ENCODE measurements at regions not wholly inside any gene's neighbourhood (a gene's known extent, or its start where the extent isn't known, plus 50 kb on each side); places are given as distances from the start of the nearest gene placed in this dataset.

GRCh38 chr22:48703265-48703941, 1124.3 kb downstream of the BRD1 start:
- FAIRE-seq = no peak

DNA sequence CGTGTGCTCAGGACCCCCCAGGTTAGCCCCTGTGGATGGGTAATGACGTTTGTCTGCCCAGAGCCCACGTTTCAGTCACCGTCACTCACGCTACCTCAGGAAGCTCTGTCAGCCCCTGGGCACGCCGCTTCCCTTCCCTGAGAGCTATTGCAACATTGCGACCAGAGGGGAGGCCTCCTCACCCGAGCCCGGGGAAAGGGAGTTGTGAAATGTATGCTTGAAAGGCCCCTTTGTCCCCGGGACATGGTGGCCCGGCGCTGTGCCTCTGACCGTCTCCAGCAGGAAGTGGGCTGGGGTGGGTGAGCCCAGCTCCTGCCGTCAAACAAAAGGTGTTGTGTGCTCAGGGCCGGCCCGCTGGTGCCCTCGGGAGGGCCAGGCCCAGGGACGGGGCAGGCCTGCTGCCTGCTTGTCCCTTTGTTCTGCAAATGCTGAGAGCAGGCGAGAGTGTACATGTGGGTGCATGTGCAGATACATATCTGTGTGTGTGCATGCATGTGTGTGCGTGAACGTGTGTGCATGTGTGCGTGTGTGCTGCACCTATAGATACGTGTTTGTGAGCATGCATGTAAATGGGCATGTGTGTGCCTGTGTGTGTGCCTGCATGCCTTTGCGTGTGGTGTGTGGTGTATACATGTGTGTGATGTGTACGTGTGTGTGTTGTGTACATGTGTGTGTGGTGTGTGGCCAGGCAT, 1125.0 kb downstream of the BRD1 start:
- no peak for FAIRE-seq

DNA sequence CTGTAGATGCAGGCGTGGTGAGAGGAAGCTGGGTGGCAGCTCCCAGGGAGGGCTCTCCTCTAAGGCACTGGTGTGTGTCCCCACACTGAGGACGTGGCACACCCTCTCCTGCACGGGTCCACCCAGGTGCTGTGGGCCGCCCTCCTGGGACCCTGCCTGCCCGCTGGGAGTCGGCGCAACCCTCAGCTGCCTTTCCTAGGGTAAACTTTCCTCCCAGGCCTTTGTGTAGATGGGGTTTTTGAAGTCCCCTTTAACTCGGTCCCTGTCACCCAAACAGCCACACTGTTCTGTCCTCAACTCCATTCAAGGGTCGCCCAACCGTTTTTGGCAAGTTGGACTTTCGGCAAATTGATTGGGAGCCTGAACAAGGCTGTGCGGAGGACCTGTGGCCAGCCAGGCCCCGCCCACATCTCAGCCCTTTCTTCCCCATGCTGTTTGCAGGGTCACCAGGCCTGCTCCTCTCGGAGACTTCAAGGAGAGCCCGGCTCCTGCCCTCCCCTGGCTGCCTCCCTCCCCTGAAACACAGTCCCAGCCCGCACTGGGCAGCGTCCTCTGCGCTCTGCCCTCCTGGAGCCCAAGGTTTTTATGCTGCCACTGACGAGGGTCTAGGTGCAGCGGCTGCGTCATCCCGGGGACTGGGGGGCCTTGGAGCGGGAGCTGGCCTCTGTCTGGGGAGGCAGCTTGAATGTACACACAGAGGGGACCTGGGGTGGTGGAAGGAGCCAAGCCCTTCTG, 1126.2 kb downstream of the BRD1 start:
- FAIRE-seq = no peak

- no peak for FAIRE-seq
Measured at GRCh38 chr22:48700566-48701295, 1126.9 kb downstream of the BRD1 start.

DNA sequence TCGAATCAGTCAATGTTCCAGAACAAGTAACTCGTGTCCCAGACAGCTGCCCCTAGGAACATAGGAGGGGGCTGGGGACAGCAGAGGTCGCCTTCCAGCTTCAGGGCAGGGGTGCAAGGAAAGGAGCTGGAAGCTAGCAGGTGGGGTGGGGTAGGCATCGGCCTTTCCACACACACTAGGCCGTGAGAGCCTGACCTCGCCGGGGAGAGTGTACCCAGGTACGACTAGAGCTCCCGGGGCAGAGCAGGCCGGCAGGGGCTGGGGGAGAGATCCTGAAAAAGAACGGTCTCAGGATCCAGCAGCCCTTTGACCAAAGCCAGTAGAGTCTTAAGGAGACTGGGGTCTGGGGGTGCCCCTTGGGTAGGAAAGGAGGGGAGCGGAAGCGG, 1127.5 kb downstream of the BRD1 start:
- FAIRE-seq = no peak

DNA sequence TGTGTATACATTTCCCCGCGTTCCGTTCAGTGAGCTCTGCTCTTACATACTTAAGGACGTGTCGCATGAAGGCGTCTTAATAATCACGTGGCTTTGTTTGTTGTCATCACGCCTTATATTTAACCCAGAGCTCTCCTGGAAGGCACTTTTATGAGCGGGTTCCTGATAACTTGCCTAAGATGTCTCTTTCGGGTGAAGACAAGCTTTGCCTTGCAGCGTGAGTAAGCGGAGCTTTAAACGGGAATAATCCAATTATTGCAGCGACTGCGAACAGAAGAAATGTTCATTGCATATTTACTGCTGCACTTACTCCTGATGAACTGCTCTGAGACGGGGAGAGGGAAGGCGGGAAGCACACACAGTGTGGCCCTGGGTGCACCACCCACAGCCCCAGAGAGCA, 1128.2 kb downstream of the BRD1 start:
- FAIRE-seq = no peak

GRCh38 chr22:48698618-48699017, 1129.1 kb downstream of the BRD1 start:
- no peak for FAIRE-seq

DNA sequence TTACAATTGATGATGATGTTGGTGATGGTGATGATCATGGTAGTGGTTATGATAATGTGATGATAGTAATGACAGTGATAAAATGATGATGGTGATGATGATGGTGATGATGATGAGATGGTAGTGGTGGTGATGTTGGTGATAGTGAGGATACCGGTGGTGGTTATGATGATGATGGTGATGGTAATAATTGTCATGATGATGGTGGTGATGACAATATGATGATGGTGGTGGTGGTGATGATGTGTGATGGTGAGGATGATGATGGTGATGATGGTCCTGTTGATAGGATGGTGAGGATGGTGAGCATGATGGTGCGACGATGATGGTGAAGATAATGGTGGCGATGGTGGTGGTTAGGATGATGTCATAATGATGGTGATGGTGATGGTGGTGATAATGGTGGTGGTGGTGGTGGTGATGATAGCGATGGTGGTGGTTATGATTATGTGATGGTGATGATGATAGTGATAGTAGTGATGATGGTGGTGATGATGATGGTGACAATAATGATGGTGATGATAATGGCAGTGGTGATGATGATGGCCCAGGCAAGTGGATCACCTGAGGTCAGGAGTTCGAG, 1129.9 kb downstream of the BRD1 start:
- FAIRE-seq = no peak

GRCh38 chr22:48697223-48697622, 1130.5 kb downstream of the BRD1 start:
- no peak for FAIRE-seq

DNA sequence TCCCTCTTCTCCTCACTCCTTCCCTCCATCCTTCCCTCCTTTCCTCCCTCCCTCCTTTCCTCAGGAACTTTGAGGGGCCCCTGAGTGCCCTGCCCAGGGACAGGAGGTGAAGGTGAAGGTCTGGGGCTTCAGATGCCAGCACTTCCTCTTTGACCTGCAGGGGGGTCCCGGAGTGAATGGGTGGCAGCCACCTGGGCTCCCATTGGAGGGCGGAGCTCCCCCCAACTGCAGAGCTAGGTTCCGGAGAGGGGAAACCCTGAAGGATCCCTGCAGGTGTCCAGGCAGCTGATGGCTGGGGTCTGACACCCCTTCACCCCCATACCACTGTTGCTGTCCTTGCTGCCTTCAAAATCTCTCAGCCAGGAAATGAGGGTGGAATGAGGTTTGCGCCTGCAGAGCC, 1131.3 kb downstream of the BRD1 start:
- no peak for FAIRE-seq

DNA sequence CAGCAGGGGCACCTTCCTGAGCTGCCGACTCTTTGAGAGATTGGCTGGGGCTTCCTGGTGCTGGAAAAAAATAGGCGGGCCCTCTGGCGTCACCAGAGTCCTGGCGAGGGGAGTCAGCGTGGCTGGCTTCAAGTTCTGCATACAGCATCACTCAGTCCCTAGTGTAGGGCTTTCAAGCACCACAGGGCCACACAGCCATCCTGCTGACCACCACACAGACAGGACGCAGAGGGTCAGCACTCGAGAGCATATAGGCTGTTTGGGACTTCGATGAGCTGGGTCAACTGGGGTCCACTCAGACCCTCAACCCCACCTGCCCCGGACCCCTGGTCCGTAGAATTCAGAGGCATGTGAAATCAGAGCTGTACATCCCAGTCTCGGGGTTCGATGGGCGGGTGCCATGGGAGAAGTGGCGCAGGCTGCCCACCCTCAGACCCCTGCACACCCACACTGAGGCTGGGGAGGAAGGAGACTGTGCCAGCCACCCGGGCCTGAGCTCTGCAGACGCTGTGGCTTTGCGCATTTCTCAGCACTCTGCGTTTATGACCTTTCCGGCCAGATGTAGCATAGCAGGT, 1131.9 kb downstream of the BRD1 start:
- no peak for FAIRE-seq

GRCh38 chr22:48695251-48695650, 1132.4 kb downstream of the BRD1 start:
- FAIRE-seq = no peak

GRCh38 chr22:48694296-48694883, 1133.3 kb downstream of the BRD1 start:
- no peak for FAIRE-seq

DNA sequence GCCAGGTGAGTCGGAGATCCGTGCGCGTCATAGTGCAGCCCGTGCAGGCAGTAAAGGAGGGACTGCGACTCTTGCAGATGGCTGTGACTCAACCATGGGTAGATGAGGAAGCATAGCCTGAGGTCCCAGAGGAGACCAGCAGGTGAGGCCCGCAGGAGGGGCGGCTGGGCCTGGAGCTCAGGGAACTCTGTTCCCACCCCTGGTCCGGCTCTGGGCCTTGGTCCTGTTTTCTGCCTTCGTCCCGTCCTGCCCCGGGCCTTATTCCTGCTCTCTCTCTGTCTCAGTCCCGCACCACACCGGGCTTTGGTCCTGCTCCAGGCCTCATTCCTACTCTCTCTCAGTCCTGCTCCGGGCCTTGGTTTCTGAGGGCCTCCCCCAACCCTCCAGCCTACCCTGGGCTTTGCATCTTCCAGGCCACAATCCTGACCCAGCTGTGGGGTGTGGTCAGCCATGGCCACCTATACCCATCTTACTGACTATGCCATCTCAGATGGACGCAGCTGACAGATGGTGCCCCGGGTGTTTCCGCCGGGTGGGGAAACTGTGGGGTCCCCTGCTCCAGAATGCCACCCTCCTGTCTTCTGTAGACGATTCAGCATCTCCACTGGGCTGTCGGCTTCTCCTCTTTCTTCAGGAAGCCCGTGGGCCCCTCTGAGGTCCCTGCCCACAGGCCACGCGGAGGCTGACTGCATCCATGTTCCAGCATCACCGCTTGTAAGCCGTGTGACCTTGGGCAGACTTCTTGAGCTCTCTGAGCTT, 1134.1 kb downstream of the BRD1 start:
- no peak for FAIRE-seq

DNA sequence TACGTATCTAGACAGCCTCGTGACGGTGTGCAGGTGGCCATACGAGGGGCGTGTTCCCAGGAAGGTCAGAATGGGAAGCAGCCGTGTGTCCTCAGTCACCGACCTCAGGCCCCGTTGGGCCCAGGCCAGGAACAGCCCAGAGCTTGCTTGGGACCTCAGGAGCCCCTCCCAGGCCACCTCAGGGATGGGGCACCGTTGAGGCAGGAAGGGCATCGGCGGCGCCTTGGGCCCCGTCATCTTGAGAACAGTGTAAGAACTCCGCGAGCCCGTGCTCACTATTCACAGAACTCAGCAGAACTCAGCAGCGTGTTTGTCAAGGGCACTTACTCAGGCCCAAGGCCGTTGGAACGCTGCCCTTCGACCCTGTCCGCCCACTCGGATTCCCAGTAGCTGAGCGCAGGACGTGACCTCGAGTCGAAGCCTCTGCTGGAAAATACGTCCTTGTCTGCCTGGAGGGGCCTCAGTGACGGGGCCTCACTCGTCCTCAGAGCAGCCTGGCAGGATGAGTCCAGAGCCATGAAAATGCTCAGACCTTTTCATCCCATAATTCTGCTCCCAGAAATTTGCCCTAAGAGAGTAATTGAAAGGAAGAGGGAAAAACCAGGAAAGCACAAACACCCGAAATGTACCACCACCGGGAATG, 1134.8 kb downstream of the BRD1 start:
- FAIRE-seq = no peak

DNA sequence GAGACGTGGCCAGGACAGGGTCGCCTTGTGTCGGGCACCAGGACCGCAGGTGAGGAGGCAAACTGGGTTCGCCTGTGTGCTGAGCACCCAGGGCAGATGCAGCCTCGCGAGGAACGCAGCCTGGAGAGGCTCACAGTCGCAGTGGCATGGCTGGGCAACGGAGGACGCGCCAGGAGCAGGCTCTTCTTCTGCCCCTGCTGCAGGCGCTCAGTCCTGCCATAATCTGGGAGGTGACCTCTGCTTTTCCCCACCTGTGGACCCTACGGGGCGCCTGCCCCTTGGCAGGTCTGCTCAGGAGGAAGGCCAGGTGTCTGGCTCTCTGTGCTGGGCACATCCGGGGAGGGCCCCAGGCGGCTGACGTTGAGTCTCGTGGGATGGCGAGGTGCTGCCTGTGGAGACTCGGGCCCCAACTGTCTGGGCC, 1136.2 kb downstream of the BRD1 start:
- no peak for FAIRE-seq

DNA sequence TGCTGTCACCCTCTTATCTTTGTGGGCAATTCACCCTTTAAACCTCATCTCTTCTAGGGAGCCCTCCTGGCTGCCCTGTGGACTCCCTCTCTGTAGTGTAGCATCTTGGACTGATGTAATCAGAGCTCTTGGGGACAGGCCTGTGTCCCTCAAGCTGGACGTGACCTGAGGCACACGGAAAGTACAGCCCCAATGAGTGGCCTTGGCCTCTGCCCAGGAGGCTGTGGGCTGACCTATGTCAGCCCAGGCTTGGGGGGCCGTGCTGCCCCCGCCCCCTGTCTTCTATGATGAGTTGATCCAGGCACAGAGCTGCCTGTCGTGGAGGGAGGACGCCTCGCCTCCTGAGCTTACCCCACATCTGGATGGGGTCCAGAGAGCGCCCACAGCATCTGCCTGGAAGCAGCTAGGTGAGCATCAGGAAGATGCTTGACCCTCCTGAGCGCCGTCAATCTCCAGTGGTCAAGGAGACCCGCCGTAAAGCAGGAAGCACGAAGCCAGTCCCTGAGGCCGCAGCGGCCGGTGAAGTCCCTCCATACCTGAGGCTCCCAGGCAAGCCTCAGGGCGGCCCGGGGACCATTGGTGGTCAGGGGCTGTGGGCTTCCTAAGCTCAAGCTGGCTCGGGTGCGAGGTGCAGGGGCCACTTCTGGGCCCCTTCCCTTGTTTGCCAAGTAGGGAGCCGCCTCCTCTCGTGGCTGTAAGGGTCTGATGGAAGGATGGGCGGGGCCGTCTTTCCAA, 1136.9 kb downstream of the BRD1 start:
- no peak for FAIRE-seq

GRCh38 chr22:48689206-48689605, 1138.5 kb downstream of the BRD1 start:
- FAIRE-seq = no peak

GRCh38 chr22:48688366-48688765, 1139.3 kb downstream of the BRD1 start:
- no peak for FAIRE-seq

DNA sequence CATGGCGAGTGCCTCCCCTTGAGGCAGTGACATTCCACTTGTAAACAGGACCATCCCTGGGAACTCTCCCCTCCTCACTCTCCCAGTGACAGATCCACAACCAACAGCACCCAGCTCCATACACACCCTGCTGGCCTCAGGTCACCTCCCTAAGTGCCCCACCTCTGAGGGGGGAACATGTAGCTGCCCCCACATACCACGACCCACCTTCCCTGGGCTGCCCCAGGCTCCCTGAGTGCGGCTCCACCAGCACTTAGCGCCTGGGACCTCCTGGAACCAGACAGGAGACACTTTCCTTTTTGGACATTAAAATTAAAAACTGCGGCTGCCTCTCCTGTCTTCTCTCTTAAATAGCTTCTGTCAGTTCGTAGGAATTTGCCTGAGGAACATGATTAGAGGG, 1140.1 kb downstream of the BRD1 start:
- no peak for FAIRE-seq
